A549 (cell line): ENCODE measurements at regions not wholly inside any gene's neighbourhood (a gene's known extent, or its start where the extent isn't known, plus 50 kb on each side); places are given as distances from the start of the nearest gene placed in this dataset.

Experiments
- CBX8 ChIP-seq: fragments of 200-600 bp; sonication (generic); IDR thresholded peaks from 2 replicates; pipeline ENCODE4 v1.6.1; 2016
- EHMT2 ChIP-seq: fragments of 200-600 bp; sonication (generic); IDR thresholded peaks from 2 replicates; pipeline ENCODE4 v1.6.1; 2016; ENCODE audit warnings: antibody characterized with exemption, low read depth, mild to moderate bottlenecking, moderate library complexity
- EP300 ChIP-seq, 2 experiments: fragments of >200 bp; sonication (Bioruptor Twin); formaldehyde crosslinking; IDR thresholded peaks; 2 replicates in 1 of 2; 3 replicates in 1 of 2; pipeline ENCODE4 v1.6.1; 2016 to 2017
- POLR2A ChIP-seq: IDR thresholded peaks from 2 replicates; pipeline ENCODE4 v1.6.1; 2012; ENCODE audit warnings: mild to moderate bottlenecking, low read length
- RFX5 ChIP-seq: fragments of 450-650 bp; IDR thresholded peaks from 2 replicates; pipeline ENCODE4 v1.7.1; 2014; ENCODE audit warnings: antibody characterized with exemption, mild to moderate bottlenecking, moderate library complexity
- TF ChIP-seq, protein P1 (sequence below): fragments of >200 bp; sonication (Bioruptor Twin); formaldehyde crosslinking; IDR thresholded peaks from 3 replicates; pipeline ENCODE4 v1.5.1; 2016

GRCh38 chr1:198845851-198846250, 207.0 kb downstream of the PTPRC start:
- TF ChIP-seq, protein P1, sequence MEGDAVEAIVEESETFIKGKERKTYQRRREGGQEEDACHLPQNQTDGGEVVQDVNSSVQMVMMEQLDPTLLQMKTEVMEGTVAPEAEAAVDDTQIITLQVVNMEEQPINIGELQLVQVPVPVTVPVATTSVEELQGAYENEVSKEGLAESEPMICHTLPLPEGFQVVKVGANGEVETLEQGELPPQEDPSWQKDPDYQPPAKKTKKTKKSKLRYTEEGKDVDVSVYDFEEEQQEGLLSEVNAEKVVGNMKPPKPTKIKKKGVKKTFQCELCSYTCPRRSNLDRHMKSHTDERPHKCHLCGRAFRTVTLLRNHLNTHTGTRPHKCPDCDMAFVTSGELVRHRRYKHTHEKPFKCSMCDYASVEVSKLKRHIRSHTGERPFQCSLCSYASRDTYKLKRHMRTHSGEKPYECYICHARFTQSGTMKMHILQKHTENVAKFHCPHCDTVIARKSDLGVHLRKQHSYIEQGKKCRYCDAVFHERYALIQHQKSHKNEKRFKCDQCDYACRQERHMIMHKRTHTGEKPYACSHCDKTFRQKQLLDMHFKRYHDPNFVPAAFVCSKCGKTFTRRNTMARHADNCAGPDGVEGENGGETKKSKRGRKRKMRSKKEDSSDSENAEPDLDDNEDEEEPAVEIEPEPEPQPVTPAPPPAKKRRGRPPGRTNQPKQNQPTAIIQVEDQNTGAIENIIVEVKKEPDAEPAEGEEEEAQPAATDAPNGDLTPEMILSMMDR, result no peak
- TF ChIP-seq CBX8 (no peak), RFX5 (no peak), EP300 (IDR thresholded peaks at IDR 0.05) (no peak), POLR2A (no peak), EHMT2 (no peak)
